Activated CD8-positive, alpha-beta memory T cell treated with anti-CD3 and anti-CD28 coated beads, Interleukin-2, amount 50 U/mL, for 4 hours (primary cell): ENCODE measurements at regions not wholly inside any gene's neighbourhood (a gene's known extent, or its start where the extent isn't known, plus 50 kb on each side); places are given as distances from the start of the nearest gene placed in this dataset.

Source experiments
- DNase-seq: peaks from one replicate; pipeline ENCODE4 v3.0.0-alpha.2; 2020

- DNase-seq: no peak
These were observed 139.4 kb upstream of the CELF4 start for GRCh38 chr18:37705016-37705415.

DNA sequence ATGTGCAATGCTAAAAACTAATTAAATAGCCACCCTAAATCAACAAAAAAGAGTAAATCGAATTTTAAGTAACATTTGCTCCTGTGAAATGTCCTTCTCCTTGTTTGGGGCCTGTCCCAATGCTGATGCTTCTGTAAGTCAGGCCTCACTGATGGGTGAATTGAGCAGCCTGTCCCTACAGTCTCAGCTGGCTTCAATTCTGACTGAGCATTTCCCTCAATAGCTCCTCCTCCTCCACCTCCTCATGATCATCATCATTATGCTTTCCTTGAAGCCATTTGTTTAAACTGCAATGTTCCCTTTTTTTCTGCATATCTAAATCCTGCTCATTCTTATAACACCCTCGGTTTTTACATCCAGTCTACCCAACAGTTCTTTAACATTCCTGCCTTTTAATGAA, 137.2 kb upstream of the CELF4 start:
- DNase-seq: no peak

DNA sequence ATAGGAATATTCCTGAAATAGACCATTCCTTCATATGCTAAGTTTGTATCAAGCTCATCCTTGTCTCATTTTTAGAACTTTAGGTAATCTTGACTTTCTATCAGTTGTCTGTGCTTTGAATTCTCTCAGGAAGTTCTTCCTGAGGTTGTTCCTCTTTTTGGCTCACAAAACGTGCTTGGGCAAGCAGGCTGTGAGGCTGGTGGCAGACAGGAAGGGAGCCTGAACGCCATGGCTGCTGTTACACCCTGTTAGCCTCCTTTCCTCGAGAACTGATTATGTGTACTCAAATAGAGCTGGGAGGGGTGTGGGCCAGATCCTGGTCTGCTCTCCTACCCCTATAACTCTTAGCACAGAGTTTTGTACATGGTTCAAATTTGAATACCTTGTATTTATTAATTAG, 136.4 kb upstream of the CELF4 start:
- DNase-seq: no peak

DNA sequence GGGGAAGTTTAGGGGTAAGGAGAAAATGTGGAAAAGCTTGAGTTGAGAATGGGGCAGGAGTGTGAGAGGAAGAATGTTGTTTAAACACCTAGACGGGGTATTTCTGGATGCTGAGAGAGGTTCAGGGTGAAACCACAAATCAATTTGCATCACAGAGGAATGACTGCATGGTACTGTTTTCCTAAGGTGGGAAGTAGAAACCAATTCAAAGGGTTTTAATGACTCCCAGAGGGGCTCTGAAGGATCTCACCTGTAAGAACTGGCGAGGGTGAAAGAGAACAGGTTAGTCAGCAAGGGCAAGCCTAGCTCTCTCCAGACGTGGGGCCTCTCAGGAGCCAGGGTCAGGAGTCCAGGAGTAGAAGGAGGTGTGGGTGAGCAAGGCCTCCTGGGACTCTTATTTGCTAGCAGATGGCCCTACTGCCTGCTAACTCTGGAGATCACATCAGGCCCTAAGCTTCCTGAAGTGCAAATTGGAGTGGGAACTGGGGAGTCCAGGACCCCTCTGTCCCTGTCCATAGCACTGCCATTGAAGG, 133.0 kb upstream of the CELF4 start:
- DNase-seq: no peak

- DNase-seq: no peak
These were observed 128.9 kb upstream of the CELF4 start for GRCh38 chr18:37694516-37694915.

- no peak for DNase-seq
These were observed 125.6 kb upstream of the CELF4 start for GRCh38 chr18:37691162-37691561.

DNA sequence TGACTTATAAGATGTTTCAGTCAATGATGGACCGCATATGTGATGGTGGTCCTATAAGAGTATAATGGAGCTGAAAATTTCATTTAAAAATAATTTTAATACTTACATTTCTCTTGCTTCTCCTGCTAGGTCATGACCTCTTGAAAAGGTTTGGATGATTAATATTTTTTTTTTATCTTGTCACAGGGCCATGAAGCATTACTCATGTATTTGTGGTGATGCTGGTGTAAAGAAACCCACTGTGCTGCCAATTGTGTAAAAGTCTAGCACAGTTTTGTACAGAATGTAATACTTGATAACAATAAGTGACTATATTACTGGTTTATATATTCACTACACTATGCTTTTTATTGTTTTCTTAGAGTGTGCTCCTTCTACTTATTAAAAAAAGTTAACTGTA, 124.2 kb upstream of the CELF4 start:
- DNase-seq: no peak

DNA sequence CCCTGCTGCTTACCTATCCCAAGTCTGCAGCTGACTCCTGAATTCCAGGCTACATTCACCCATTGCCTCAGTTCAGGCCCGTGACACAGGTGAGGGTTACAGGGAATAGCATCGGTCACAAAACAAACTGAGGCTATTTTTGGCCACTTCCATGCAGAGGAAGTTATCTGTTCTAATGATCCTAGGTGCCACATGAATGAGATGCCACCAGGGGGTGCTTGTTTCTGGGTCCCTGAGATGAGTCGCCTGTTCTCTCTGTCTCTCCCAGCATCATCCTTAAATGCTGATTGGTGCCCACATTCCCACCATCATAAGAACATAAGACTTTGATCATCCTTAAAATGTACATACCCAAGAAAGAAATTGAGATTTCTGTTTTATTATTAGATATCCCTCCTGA, 119.0 kb upstream of the CELF4 start:
- DNase-seq: no peak

DNA sequence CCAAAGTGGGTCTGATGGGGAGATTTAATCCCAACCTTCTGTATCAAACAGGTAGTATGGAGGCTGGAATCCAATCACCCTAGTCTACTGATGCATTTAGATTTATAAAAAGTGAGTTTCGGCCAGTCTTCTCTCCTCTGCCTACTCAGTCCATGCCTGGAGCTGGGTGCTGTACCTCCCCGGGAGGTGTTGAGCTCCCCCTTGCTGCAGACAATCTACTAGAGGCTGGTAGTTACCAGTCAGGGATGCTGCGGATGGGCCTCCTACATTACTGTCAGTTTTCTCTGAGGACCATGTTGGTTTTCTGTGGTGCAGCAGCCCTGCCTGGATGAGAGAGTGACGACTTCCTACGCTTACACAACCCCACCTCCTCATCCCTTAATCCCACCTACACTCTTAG, 118.6 kb upstream of the CELF4 start:
- no peak for DNase-seq

GRCh38 chr18:37680911-37681310, 115.3 kb upstream of the CELF4 start:
- no peak for DNase-seq

GRCh38 chr18:37676276-37676675, 110.7 kb upstream of the CELF4 start:
- DNase-seq: no peak

- DNase-seq: no peak
These were observed 110.1 kb upstream of the CELF4 start for GRCh38 chr18:37675699-37676098.

- no peak for DNase-seq
These were observed 109.0 kb upstream of the CELF4 start for GRCh38 chr18:37674570-37674969.

DNA sequence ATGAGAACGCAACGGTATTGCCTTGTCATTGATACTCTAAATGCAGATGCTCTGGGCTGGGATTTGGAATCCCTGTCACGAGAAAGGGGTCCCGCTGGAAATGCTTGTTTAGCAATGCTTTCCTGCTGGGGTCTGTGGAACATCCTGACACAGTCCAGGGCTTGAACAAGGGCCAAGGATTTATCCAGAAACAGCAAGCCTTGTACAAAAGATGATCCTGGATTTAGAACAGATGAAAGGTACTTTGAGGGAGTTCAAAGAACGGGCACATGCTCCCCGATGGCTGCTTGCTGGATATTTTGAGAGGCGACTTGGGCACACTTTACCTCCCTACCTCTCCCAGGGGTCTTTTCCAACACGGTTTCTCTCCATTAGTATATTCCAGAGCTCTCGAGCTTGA, 108.1 kb upstream of the CELF4 start:
- DNase-seq: no peak

DNA sequence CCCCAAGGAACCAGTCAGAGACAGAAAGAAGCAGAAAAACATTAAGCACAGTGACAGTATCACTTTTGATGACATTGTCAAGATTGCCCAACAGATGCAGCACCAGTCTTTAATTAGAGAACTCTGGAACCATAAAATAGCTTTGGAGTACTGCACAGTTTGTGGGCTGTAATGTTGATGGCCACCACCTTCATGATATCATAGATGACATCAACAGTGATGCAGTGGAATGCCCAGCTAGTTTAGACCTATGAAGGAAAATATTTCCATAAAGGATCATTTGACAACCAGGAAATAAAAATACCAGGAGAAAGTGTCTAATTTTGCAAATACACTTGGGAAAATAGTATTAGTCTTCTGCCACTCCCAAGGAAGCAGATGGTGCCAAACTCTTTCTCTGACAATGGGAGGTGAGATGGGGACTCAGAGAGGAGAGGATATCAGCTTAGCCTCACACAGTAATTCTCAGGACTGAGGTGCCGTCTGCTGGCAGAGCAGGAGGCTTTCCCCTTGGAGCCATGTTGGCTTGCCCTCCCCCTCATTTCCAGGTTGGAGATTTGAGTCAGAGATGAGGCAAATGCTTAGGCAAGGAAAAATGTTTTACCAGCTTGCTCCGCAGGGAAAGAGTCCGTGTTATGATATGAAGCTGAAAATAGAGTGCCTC, 107.5 kb upstream of the CELF4 start:
- no peak for DNase-seq

DNA sequence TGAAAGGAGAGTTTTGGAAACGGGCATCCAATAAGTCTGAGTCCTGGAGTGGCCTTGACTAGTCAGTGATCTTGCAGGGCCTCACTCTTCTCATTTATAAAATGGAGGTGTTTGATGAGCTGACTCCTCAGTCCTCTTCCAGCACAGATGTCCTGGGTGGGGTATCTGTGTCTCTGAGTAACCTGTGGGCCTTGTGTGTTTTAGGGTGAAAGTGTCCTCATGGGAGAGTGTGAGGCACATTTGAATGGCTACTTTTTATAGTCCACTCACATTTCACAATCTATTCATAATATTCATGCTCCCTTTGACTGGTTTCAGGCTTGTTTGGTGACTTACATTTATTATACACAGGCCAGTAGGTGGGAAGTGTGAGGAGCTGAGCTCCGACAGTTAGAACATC, 106.4 kb upstream of the CELF4 start:
- no peak for DNase-seq

DNA sequence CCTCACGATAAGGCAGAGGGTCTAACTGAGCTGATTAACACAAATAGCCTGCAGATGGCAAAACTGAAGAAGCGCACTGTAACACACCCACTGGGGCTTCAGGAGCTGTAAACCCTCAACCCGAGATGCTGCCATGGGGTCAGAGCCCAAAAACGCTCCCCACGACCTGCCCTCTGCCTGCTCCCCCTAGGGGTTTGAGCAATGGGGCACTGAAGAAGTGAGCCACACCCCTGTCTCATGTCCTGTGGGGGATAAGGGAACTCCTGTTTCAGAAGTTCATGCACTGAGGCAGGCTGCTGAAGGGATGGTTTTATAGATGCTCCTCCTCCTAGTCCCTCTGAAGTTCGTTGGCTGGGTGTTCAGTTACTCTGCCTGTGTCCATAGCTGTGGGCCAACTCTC, 105.9 kb upstream of the CELF4 start:
- DNase-seq: no peak

GRCh38 chr18:37671119-37671518, 105.5 kb upstream of the CELF4 start:
- no peak for DNase-seq

GRCh38 chr18:37669991-37670534, 104.5 kb upstream of the CELF4 start:
- no peak for DNase-seq

GRCh38 chr18:37668971-37669747, 103.6 kb upstream of the CELF4 start:
- no peak for DNase-seq

DNA sequence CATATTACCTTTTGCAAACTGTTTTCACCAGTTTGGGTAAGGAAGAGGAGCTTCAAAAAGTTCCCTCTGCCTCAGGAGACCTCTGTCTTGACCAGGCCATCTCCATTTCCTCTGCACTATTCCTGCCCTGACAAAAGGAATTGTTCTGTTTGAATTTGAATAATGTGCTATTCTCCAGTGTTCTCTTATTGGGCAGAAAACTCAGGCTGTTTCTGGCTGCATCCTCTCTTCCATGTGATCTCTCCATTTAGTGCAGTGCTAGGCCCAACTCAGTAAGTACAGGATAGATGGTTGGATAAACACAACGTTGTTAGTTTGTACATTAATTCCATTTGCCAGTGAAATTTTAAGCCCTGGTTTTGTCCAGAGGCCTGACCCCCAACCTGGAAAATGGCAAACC, 102.2 kb upstream of the CELF4 start:
- DNase-seq: no peak

DNA sequence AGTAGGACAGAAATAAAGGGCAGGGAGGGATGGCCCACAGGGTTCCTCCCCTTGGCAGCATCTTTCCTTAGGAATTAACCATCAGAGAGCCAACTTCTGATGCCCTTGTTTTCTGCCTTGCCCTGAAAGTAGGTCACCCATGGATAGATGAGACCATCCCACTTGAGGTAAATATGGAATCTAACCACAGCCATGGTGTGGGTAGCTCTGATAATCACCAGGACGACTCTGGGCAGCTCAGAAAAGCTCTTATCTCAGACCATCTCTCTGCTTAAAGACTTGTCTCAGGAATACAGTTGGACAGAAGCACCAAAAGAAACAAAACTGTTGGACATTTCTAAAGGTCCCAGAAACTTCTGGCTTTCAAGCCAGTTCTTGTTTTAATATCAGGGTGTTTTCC, 101.4 kb upstream of the CELF4 start:
- DNase-seq: no peak

DNA sequence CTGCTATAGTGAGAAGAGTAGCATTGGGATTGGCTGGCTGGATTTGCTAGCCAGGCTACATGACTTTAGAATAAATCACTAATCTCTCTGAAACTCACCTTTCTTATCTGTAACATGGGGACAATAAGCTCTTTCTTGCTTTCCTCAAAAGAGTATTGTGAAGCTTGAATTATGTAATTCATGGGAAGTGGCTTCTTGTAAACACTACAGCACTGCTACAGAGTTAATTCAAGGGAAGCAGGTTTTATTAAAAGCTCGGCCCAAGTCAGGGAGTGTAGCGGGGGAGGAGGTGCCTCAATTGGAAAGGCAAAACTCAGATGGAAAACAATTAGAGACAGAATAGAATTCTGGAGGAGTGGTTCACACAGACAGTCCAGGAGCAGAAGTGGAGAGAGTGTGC, 100.9 kb upstream of the CELF4 start:
- DNase-seq: no peak

DNA sequence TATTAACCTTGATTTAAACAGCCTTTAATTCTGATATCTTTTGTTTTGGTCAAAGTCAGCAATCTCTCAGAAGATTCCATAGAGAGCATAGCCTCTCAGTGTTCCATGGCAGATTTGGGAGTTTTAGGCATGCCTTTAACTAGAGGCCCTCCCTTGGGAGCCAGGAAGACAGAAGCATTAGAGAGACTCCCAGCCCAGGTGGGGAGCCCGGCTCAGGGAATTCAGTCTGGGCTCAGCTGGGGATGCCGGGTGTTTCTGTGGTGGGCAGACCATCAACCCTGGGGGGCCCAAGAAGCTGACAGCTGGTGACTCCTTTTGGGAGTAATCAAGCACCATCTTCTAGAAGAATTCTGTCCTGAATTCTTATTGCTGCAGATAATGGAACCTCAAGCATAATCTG, 99.7 kb upstream of the CELF4 start:
- DNase-seq: no peak
